H1 (cell line): ENCODE measurements at regions not wholly inside any gene's neighbourhood (a gene's known extent, or its start where the extent isn't known, plus 50 kb on each side); places are given as distances from the start of the nearest gene placed in this dataset.

Source experiments
- ATF3 ChIP-seq: IDR thresholded peaks from 2 replicates; pipeline ENCODE4 v1.6.1; 2011; ENCODE audit warnings: low read depth, mild to moderate bottlenecking, low read length; ENCODE audit not compliant: insufficient read depth
- CTCF ChIP-seq, 3 experiments: IDR thresholded peaks; 1 replicate in 2 of 3; 2 replicates in 1 of 3; pipeline versions ENCODE4 v1.5.1 to v1.6.1; 2011; ENCODE audit warnings: low read length in 3 of 3, mild to moderate bottlenecking in 3 of 3, inconsistent platforms in 2 of 3, low read depth in 1 of 3, moderate library complexity in 1 of 3; ENCODE audit not compliant: insufficient read depth in 1 of 3; ENCODE audit errors: control extremely low read depth in 1 of 3
- POLR2AphosphoS5 ChIP-seq: IDR thresholded peaks from 2 replicates; pipeline ENCODE4 v1.6.1; 2011; ENCODE audit warnings: low read depth, low read length

- TF ChIP-seq CTCF (IDR thresholded peaks at IDR 0.05; ENCODE audit: control extremely low read depth in 1 of 3, insufficient read depth in 1 of 3, low read depth in 1 of 3, low read length in 3 of 3) = no peak
- TF ChIP-seq ATF3 = no peak
- no peak for TF ChIP-seq POLR2AphosphoS5
These were observed 61.8 kb upstream of the ALX4 start for GRCh38 chr11:44371706-44372105.
